ENCODE measurements at regions not wholly inside any gene's neighbourhood (a gene's known extent, or its start where the extent isn't known, plus 50 kb on each side); places are given as distances from the start of the nearest gene placed in this dataset.

GRCh38 chr2:23260621-23261020 is 124.4 kb upstream of the KLHL29 start:
- BruUV-seq (replicated peaks) = no TSS peak
- Histone ChIP-seq H3K4me1 (ENCODE audit: control insufficient read depth, insufficient read depth, low read length) (no peaks in the 10 kb centered on the region), H3K9me3 (ENCODE audit: control insufficient read depth, insufficient read depth, low read depth, low read length) (no peaks in the 10 kb centered on the region), H3K36me3 (ENCODE audit: control insufficient read depth, insufficient read depth, low read length) (no peaks in the 10 kb centered on the region), H3K27ac (ENCODE audit: low read length) (no peak overlapping the region), H3K4me3 (ENCODE audit: low read depth in 2 of 2, low read length in 2 of 2) (no peak overlapping the region), H3K27me3 (ENCODE audit: control insufficient read depth, insufficient read depth, low read length) (peaks cover 4% of the 10 kb centered on the region)
- in situ Hi-C loops (cut with HindIII; ENCODE audit: low pct_unique_long_range_greater_than_20kb, low sequenced_read_pairs) = no loop called here
- ATAC-seq = no peak
- intact Hi-C loops (cut with micrococcal nuclease; ENCODE audit: unreplicated experiment) = no loop called here
- ChIA-PET CTCF (no interaction called here), POLR2A (no interaction called here)
- TF ChIP-seq, protein P1, sequence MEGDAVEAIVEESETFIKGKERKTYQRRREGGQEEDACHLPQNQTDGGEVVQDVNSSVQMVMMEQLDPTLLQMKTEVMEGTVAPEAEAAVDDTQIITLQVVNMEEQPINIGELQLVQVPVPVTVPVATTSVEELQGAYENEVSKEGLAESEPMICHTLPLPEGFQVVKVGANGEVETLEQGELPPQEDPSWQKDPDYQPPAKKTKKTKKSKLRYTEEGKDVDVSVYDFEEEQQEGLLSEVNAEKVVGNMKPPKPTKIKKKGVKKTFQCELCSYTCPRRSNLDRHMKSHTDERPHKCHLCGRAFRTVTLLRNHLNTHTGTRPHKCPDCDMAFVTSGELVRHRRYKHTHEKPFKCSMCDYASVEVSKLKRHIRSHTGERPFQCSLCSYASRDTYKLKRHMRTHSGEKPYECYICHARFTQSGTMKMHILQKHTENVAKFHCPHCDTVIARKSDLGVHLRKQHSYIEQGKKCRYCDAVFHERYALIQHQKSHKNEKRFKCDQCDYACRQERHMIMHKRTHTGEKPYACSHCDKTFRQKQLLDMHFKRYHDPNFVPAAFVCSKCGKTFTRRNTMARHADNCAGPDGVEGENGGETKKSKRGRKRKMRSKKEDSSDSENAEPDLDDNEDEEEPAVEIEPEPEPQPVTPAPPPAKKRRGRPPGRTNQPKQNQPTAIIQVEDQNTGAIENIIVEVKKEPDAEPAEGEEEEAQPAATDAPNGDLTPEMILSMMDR (IDR thresholded peaks at IDR 0.05) = no peak
- TF ChIP-seq SIN3A (IDR thresholded peaks at IDR 0.05; ENCODE audit: borderline replicate concordance, insufficient read depth, low read depth, low read length) (no peak), TCF7L2 (IDR thresholded peaks at IDR 0.05; ENCODE audit: low read depth, low read length) (no peak), POLR2AphosphoS5 (IDR thresholded peaks at IDR 0.05; ENCODE audit: low read depth, low read length) (no peak)
- TF ChIP-seq, protein P2, sequence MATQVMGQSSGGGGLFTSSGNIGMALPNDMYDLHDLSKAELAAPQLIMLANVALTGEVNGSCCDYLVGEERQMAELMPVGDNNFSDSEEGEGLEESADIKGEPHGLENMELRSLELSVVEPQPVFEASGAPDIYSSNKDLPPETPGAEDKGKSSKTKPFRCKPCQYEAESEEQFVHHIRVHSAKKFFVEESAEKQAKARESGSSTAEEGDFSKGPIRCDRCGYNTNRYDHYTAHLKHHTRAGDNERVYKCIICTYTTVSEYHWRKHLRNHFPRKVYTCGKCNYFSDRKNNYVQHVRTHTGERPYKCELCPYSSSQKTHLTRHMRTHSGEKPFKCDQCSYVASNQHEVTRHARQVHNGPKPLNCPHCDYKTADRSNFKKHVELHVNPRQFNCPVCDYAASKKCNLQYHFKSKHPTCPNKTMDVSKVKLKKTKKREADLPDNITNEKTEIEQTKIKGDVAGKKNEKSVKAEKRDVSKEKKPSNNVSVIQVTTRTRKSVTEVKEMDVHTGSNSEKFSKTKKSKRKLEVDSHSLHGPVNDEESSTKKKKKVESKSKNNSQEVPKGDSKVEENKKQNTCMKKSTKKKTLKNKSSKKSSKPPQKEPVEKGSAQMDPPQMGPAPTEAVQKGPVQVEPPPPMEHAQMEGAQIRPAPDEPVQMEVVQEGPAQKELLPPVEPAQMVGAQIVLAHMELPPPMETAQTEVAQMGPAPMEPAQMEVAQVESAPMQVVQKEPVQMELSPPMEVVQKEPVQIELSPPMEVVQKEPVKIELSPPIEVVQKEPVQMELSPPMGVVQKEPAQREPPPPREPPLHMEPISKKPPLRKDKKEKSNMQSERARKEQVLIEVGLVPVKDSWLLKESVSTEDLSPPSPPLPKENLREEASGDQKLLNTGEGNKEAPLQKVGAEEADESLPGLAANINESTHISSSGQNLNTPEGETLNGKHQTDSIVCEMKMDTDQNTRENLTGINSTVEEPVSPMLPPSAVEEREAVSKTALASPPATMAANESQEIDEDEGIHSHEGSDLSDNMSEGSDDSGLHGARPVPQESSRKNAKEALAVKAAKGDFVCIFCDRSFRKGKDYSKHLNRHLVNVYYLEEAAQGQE (IDR thresholded peaks at IDR 0.05; ENCODE audit: insufficient read depth in 1 of 2, low read depth in 2 of 2, low read length in 1 of 2) = no peak
- DNase-seq (ENCODE audit: low read depth, low spot score) = no peak

DNA sequence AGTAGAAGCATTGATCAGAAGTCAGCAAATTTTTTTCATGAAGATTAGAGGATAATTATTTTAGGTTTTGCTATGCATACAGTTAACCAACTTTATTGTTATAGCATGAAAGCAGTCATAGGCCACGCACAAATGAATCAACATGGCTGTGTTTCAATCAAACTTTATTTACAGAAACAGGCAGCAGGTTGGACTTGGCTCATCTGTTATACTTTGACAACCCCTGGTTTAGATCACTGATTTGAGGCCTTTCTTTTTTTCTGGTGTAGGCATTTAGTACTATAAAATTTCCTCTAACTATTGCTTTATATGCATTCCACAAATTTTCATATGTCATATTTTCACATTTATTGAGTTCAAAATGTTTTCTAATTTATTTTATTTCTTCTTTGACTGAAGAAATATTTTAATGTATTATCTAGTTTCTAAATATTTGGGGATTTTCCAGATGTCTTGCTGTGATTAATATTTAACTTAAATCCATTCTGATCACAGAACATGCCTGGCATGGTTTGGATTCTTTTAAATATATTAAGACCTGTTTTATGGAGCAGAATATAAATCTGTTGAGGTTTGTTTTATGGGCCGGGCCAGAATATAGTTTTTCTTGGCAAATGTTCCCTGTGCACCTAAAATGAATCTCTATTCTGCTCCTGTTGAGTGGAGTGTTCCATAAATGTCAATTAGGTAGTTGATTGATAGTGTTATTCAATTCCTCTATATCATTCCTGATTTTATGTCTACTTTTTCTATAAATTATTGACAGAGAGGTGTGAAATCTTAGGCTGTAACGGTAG is 116.3 kb upstream of the KLHL29 start:
- intact Hi-C loops (cut with micrococcal nuclease; ENCODE audit: unreplicated experiment) = no loop called here
- TF ChIP-seq POLR2AphosphoS5 (IDR thresholded peaks at IDR 0.05; ENCODE audit: low read depth, low read length) (no peak), TCF7L2 (IDR thresholded peaks at IDR 0.05; ENCODE audit: low read depth, low read length) (no peak), SIN3A (IDR thresholded peaks at IDR 0.05; ENCODE audit: borderline replicate concordance, insufficient read depth, low read depth, low read length) (no peak)
- TF ChIP-seq, protein P2 (IDR thresholded peaks at IDR 0.05; ENCODE audit: insufficient read depth in 1 of 2, low read depth in 2 of 2, low read length in 1 of 2) = no peak
- TF ChIP-seq, protein P1 (IDR thresholded peaks at IDR 0.05) = no peak
- ChIA-PET POLR2A (no interaction called here), CTCF (no interaction called here)
- Histone ChIP-seq H3K27me3 (ENCODE audit: control insufficient read depth, insufficient read depth, low read length) (peaks cover 2% of the 10 kb centered on the region; the same call in 1 of the 2 replicates), H3K36me3 (ENCODE audit: control insufficient read depth, insufficient read depth, low read length) (no peaks in the 10 kb centered on the region), H3K4me1 (ENCODE audit: control insufficient read depth, insufficient read depth, low read length) (no peaks in the 10 kb centered on the region), H3K9me3 (ENCODE audit: control insufficient read depth, insufficient read depth, low read depth, low read length) (no peaks in the 10 kb centered on the region), H3K4me3 (ENCODE audit: low read depth in 2 of 2, low read length in 2 of 2) (no peak overlapping the region), H3K27ac (ENCODE audit: low read length) (no peak overlapping the region)
- in situ Hi-C loops (cut with HindIII; ENCODE audit: low pct_unique_long_range_greater_than_20kb, low sequenced_read_pairs) = no loop called here
- ATAC-seq = no peak
- no peak for DNase-seq (ENCODE audit: low read depth, low spot score)
- BruUV-seq (replicated peaks) = no TSS peak

Measured in Panc1 (cell line).